H9 (cell line): ENCODE measurements at regions not wholly inside any gene's neighbourhood (a gene's known extent, or its start where the extent isn't known, plus 50 kb on each side); places are given as distances from the start of the nearest gene placed in this dataset.

Experiments used
- DNase-seq: peaks from one replicate; pipeline ENCODE4 v3.0.0-alpha.2; 2017
- H2AFZ ChIP-seq: one replicate; pipeline ENCODE4 v1.6.1; 2013; ENCODE audit warnings: mild to moderate bottlenecking, low read length, control low read depth, moderate library complexity
- H2AK5ac ChIP-seq: 2 replicates; pipeline ENCODE4 v1.6.1; 2013; ENCODE audit warnings: low read length, control low read depth, mixed read lengths; ENCODE audit not compliant: insufficient read length
- H2BK120ac ChIP-seq: one replicate; pipeline ENCODE4 v1.6.1; 2013; ENCODE audit warnings: low read depth, mild to moderate bottlenecking, low read length, control low read depth, inconsistent platforms; ENCODE audit not compliant: poor library complexity, severe bottlenecking
- H2BK12ac ChIP-seq: 2 replicates; pipeline ENCODE4 v1.6.1; 2013; ENCODE audit warnings: low read length, control low read depth, mixed read lengths, low read depth; ENCODE audit not compliant: insufficient read length
- H2BK15ac ChIP-seq: 2 replicates; pipeline ENCODE4 v1.6.1; 2013; ENCODE audit warnings: low read depth, low read length, control low read depth
- H2BK20ac ChIP-seq: one replicate; pipeline ENCODE4 v1.6.1; 2013; ENCODE audit warnings: low read depth, mild to moderate bottlenecking, low read length, control low read depth, inconsistent platforms; ENCODE audit not compliant: poor library complexity, severe bottlenecking
- H2BK5ac ChIP-seq: 2 replicates; pipeline ENCODE4 v1.6.1; 2013; ENCODE audit warnings: low read length, control low read depth, mixed read lengths; ENCODE audit not compliant: insufficient read length
- H3K14ac ChIP-seq: 2 replicates; pipeline ENCODE4 v1.6.1; 2013; ENCODE audit warnings: low read length, control low read depth; ENCODE audit not compliant: insufficient read depth
- H3K18ac ChIP-seq: 2 replicates; pipeline ENCODE4 v1.6.1; 2013; ENCODE audit warnings: low read depth, mild to moderate bottlenecking, mixed read lengths, low read length, control low read depth; ENCODE audit not compliant: insufficient read length
- H3K23ac ChIP-seq: 2 replicates; pipeline ENCODE4 v1.6.1; 2013; ENCODE audit warnings: low read length, control low read depth, mixed read lengths, low read depth; ENCODE audit not compliant: insufficient read length
- H3K23me2 ChIP-seq: 2 replicates; pipeline ENCODE4 v1.6.1; 2013; ENCODE audit warnings: low read depth, mild to moderate bottlenecking, mixed read lengths, low read length, control low read depth; ENCODE audit not compliant: insufficient read length, poor library complexity, severe bottlenecking
- H3K27ac ChIP-seq: 2 replicates; pipeline ENCODE4 v1.5.1; 2013; ENCODE audit warnings: low read length, control low read depth, mixed read lengths, low read depth; ENCODE audit not compliant: insufficient read length
- H3K27me3 ChIP-seq: 2 replicates; pipeline ENCODE4 v1.6.1; 2013; ENCODE audit warnings: low read length, control low read depth, inconsistent platforms; ENCODE audit not compliant: insufficient read depth
- H3K4ac ChIP-seq: 2 replicates; pipeline ENCODE4 v1.6.1; 2013; ENCODE audit warnings: low read depth, mild to moderate bottlenecking, control low read depth, inconsistent platforms, low read length, moderate library complexity
- H3K4me1 ChIP-seq: 2 replicates; pipeline ENCODE4 v1.6.1; 2013; ENCODE audit warnings: low read length, control low read depth, inconsistent platforms; ENCODE audit not compliant: insufficient read depth
- H3K4me2 ChIP-seq: 2 replicates; pipeline ENCODE4 v1.6.1; 2013; ENCODE audit warnings: low read length, control low read depth, mixed read lengths; ENCODE audit not compliant: insufficient read length, insufficient read depth
- H3K56ac ChIP-seq: 2 replicates; pipeline ENCODE4 v1.6.1; 2013; ENCODE audit warnings: low read depth, mild to moderate bottlenecking, mixed read lengths, low read length, control low read depth; ENCODE audit not compliant: insufficient read length
- H3K79me1 ChIP-seq: 2 replicates; pipeline ENCODE4 v1.6.1; 2013; ENCODE audit warnings: low read depth, mild to moderate bottlenecking, moderate library complexity, low read length, control low read depth, inconsistent platforms; ENCODE audit not compliant: insufficient read depth, poor library complexity, severe bottlenecking
- H3K79me2 ChIP-seq: 2 replicates; pipeline ENCODE4 v1.6.1; 2013; ENCODE audit warnings: low read length, control low read depth, inconsistent platforms; ENCODE audit not compliant: insufficient read depth
- H3K9ac ChIP-seq: 2 replicates; pipeline ENCODE4 v1.6.1; 2013; ENCODE audit warnings: low read length, control low read depth, mixed read lengths; ENCODE audit not compliant: insufficient read length; ENCODE audit errors: extremely low read depth
- H3K9me3 ChIP-seq: one replicate; pipeline ENCODE4 v1.6.1; 2013; ENCODE audit warnings: low read depth, low read length, inconsistent platforms; ENCODE audit not compliant: control insufficient read depth
- H3T11ph ChIP-seq: one replicate; pipeline ENCODE4 v1.6.1; 2013; ENCODE audit warnings: mild to moderate bottlenecking, low read length, control low read depth, inconsistent platforms
- H4K20me1 ChIP-seq: one replicate; pipeline ENCODE4 v1.6.1; 2013; ENCODE audit not compliant: control insufficient read depth, insufficient read length, insufficient read depth
- H4K5ac ChIP-seq: 2 replicates; pipeline ENCODE4 v1.6.1; 2013; ENCODE audit warnings: low read depth, mild to moderate bottlenecking, mixed read lengths, low read length, control low read depth; ENCODE audit not compliant: insufficient read length
- H4K8ac ChIP-seq: replicated peaks from 2 replicates; pipeline ENCODE4 v1.6.1; 2013; ENCODE audit warnings: low read length, control low read depth, mixed read lengths, low read depth; ENCODE audit not compliant: insufficient read length
- H4K91ac ChIP-seq: 2 replicates; pipeline ENCODE4 v1.6.1; 2013; ENCODE audit warnings: low read depth, mild to moderate bottlenecking, moderate library complexity, mixed read lengths, low read length, control low read depth; ENCODE audit not compliant: insufficient read length
- H3K27ac Mint-ChIP-seq, 3 experiments: 2 replicates in 2 of 3; 3 replicates in 1 of 3; pipeline ENCODE4 v1.8.0; 2020 to 2021; ENCODE audit warnings: mixed read lengths in 3 of 3, mild to moderate bottlenecking in 1 of 3, moderate library complexity in 1 of 3
- H3K27me3 Mint-ChIP-seq: 2 replicates; pipeline ENCODE4 v1.8.0; 2021; ENCODE audit warnings: low read depth, mild to moderate bottlenecking, moderate library complexity, mixed read lengths
- H3K36me3 Mint-ChIP-seq, 3 experiments: 2 replicates in 2 of 3; 3 replicates in 1 of 3; pipeline ENCODE4 v1.8.0; 2020 to 2021; ENCODE audit warnings: low read depth in 3 of 3, mixed read lengths in 3 of 3; ENCODE audit not compliant: insufficient read depth in 1 of 3
- H3K4me1 Mint-ChIP-seq, 2 experiments: 2 replicates each; pipeline ENCODE4 v1.8.0; 2020; ENCODE audit warnings: mixed read lengths in 2 of 2
- H3K4me3 Mint-ChIP-seq, 2 experiments: 2 replicates in 1 of 2; 3 replicates in 1 of 2; pipeline ENCODE4 v1.8.0; 2020 to 2021; ENCODE audit warnings: mild to moderate bottlenecking in 2 of 2, mixed read lengths in 2 of 2, moderate library complexity in 1 of 2
- H3K9me3 Mint-ChIP-seq, 2 experiments: 2 replicates in 1 of 2; 3 replicates in 1 of 2; pipeline ENCODE4 v1.8.0; 2020; ENCODE audit warnings: mild to moderate bottlenecking in 2 of 2, mixed read lengths in 2 of 2, moderate library complexity in 1 of 2
- WGBS: extraction: QIAGEN DNeasy Blood & Tissue Kit; methylation state at CpG from one replicate; pipeline ENCODE4 v1.1.7; 2013; ENCODE audit warnings: missing lambda C conversion rate, low lambda C conversion rate, mixed read lengths; ENCODE audit not compliant: insufficient read length; ENCODE audit errors: extremely low coverage; 5-methylcytosine and 5-hydroxymethylcytosine counted together
- TF ChIP-seq, protein P1 (sequence below): fragments of 200-600 bp; sonication (generic); conservative IDR thresholded peaks from 3 replicates; pipeline ENCODE4 v1.8.0; 2021; ENCODE audit warnings: antibody characterized with exemption, mild to moderate bottlenecking

DNA sequence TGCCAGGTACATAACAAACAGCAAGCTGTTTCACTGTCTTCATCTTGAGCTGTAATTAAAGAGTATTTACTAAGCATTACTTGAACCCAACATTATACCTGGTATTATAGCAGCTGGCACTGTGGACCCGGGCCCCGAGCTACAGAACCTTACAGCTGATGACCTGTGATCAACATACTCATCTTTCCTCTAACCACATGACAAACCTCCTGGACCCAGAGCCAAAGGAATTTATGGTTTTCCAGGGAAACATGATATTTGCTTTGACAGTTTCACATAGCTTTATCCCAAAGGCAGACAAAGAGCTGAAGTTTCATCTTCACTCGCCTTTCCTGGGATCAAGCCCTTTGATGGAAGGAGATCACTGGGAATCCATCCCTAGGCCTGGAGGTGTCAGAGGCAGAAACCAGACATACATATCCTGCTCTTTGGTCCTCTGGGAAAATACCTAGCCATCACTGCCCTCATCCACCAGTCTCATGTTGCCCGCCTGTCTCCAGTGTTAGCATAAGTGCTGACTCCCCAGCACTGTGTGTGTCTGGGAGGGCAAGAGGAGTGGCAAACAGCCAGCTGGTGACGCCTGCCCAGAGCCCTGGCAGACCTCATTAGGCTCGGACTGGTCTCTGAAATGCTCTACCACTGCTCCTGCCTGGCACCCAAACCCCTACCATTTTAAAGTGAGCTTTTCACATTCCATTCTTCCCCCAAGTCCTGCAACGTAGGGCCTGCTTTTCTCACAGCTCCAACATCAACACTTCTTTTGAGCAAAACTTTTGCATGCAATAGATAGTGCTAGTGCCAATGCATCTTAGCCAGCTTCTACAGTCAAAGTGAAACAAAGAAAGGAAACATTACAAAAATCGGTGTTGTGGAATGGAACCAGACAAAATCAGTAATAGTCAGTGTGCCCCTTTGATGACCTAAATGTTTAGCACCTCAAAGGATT is 138.8 kb upstream of the CTAGE1 start:
- Histone ChIP-seq H4K20me1 (no peaks in the 10 kb centered on the region), H4K8ac (no peak overlapping the region), H3K18ac (no peak overlapping the region), H2BK5ac (no peak overlapping the region), H3K79me2 (no peaks in the 10 kb centered on the region), H3K9ac (no peak overlapping the region), H4K5ac (no peak overlapping the region), H4K91ac (no peak overlapping the region), H3K4me1 (no peaks in the 10 kb centered on the region; the same call in 1 of the 2 replicates), H3K14ac (no peak overlapping the region), H3K9me3 (no peaks in the 10 kb centered on the region), H3K23me2 (peaks cover 7% of the 10 kb centered on the region), H2AFZ (no peak overlapping the region), H2BK15ac (no peak overlapping the region), H3T11ph (no peak overlapping the region), H3K27me3 (peaks cover 17% of the 10 kb centered on the region), H3K56ac (no peak overlapping the region), H2BK12ac (no peak overlapping the region), H3K4ac (no peak overlapping the region), H3K27ac (no peak overlapping the region), H3K79me1 (no peaks in the 10 kb centered on the region), H2BK20ac (no peak overlapping the region), H3K23ac (no peak overlapping the region), H2BK120ac (no peak overlapping the region), H3K4me2 (no peak overlapping the region), H2AK5ac (no peak overlapping the region)
- TF ChIP-seq, protein P1, sequence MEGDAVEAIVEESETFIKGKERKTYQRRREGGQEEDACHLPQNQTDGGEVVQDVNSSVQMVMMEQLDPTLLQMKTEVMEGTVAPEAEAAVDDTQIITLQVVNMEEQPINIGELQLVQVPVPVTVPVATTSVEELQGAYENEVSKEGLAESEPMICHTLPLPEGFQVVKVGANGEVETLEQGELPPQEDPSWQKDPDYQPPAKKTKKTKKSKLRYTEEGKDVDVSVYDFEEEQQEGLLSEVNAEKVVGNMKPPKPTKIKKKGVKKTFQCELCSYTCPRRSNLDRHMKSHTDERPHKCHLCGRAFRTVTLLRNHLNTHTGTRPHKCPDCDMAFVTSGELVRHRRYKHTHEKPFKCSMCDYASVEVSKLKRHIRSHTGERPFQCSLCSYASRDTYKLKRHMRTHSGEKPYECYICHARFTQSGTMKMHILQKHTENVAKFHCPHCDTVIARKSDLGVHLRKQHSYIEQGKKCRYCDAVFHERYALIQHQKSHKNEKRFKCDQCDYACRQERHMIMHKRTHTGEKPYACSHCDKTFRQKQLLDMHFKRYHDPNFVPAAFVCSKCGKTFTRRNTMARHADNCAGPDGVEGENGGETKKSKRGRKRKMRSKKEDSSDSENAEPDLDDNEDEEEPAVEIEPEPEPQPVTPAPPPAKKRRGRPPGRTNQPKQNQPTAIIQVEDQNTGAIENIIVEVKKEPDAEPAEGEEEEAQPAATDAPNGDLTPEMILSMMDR, result no peak
- Mint-ChIP-seq H3K36me3 (no peaks in the 10 kb centered on the region), H3K27me3 (peaks cover 49% of the 10 kb centered on the region), H3K9me3 (no peaks in the 10 kb centered on the region), H3K4me3 (no peak overlapping the region), H3K4me1 (peaks cover 17 to 29% of the 10 kb centered on the region in 2 experiments), H3K27ac (no peak overlapping the region)
- WGBS, result no CpG with 5 or more reads among the region's 8 CpGs
- DNase-seq, result no peak
